AG04450 (cell line): ENCODE measurements at regions not wholly inside any gene's neighbourhood (a gene's known extent, or its start where the extent isn't known, plus 50 kb on each side); places are given as distances from the start of the nearest gene placed in this dataset.

Source experiments
- CTCF ChIA-PET: fragments of 300-600, 350-600 bp; formaldehyde crosslinking; extraction: SDS; loops from one replicate; lab custom pipeline; 2022; ENCODE audit warnings: antibody characterized with exemption, inconsistent platforms; lab: Charles Lee
- POLR2A ChIA-PET: fragments of 350-600 bp; formaldehyde crosslinking; extraction: SDS; loops from one replicate; lab custom pipeline; 2021; ENCODE audit warnings: antibody characterized with exemption, inconsistent platforms; lab: Yijun Ruan, JAX
- DNase-seq: peaks from one replicate; pipeline ENCODE4 v3.0.0-alpha.2; 2011; ENCODE audit warnings: low read depth, low spot score
- H3K27ac ChIP-seq: one replicate; pipeline ENCODE4 v1.5.1; 2012; ENCODE audit warnings: low read depth, low read length, control low read depth
- H3K27me3 ChIP-seq: one replicate; pipeline ENCODE4 v1.6.0; 2012; ENCODE audit warnings: low read length; ENCODE audit not compliant: control insufficient read depth, insufficient read depth
- H3K4me3 ChIP-seq: 2 replicates; pipeline ENCODE4 v1.5.1; 2011; ENCODE audit warnings: mild to moderate bottlenecking, low read depth, low read length, control low read depth
- H3K9me3 ChIP-seq: 2 replicates; pipeline ENCODE4 v1.5.1; 2012; ENCODE audit warnings: low read length; ENCODE audit not compliant: control insufficient read depth, insufficient read depth
- CTCF ChIP-seq: IDR thresholded peaks from 2 replicates; pipeline ENCODE4 v1.5.1; 2011; ENCODE audit warnings: low read depth, low read length, control low read depth, inconsistent platforms

DNA sequence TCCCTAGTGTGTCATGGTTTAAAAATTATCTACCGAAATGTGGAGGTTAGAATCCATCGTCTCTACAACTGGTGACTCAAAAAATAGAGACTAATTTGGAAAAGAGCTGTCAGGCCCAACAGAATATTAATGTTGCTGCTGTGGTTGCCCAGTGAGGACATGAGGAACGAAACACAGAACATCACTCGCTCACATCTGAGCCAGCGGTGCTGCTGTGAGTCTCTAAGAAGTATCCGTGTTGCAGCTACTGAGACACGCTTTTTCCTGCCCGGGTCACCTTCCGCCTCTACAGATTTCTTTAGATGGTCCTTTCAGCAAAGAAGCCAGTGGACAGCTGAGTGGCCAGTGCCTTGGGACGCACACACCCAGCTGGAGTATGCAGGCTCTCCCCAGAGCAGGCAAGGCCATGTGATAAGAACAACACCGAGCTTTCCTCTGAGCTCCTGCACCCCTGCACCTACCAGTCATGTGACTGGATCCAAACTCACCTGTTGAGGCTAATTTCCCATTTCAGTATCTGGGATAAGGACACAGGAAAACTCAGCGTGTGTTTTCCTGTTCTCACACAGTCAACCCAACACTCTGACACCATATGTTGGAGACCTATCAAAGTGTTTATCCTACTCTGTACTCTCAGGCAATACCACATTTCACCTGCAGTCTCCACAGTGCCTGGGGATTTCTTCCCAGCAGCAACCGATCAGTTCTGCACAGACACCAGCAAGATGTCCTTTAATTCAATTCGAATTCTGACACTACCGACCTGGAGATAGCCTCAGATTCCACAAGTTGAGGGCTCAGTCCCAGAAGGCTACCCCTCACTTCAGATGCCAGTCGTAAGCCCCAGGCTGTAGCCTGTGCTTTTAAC is 119.0 kb upstream of the RPS6KA2 start:
- Histone ChIP-seq H3K9me3 (peaks cover 9% of the 10 kb centered on the region; the same call in 1 of the 2 replicates), H3K27me3 (peaks cover 4% of the 10 kb centered on the region), H3K27ac (no peak overlapping the region), H3K4me3 (no peak overlapping the region)
- POLR2A ChIA-PET, result no interaction called here
- TF ChIP-seq CTCF, result no peak
- CTCF ChIA-PET, result no interaction called here
- DNase-seq, result no peak

DNA sequence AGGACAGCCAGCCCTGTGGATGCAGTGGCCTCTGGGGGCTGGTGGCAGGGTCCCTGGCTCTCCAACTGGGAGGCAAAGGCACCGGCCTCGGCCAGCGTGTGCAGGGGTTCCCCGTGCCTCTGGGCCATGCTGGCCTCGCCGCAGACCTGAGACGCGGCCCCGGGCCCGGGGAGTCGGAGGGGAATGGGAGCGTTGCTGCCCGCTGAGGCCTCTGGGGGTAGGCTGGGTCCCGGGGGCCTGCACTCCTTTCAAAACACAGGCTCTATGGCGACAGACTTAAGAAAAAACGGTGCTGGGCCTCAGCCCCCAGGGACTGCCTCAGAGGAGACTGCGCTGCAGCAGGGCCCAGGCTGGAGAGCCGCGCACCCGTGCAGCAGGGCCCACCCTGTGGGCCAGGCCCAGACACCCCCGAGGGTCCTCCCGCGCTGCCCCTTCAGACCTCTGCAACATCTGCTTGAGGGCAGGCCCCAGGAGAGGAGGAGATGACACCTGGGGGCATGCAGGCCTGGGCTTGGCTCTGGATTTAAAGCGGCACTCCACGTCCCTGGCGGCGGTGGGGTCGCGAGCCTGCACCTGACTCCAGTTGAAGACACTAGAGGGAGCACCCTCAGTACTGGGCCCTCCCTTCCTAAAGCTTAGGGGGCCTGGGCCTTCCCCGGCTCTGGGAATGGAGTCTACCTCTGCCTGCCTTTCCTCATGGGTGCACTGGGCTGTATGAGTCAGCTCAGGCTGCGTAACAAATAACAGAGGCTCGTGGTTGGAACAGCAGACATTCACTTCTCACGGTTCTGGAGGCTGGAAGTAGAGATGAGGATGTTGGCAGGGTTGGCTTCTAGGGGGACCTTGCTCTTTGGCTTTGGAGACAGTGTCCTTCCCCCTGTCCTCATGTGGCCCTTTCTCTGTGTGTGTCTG is 117.4 kb upstream of the RPS6KA2 start:
- peaks cover 9% of the 10 kb centered on the region; the same call in 1 of the 2 replicates for H3K9me3 ChIP-seq
- H3K4me3 ChIP-seq, result no peak overlapping the region
- H3K27me3 ChIP-seq, result peaks cover 4% of the 10 kb centered on the region
- H3K27ac ChIP-seq, result no peak overlapping the region
- POLR2A ChIA-PET, result no interaction called here
- no peak for DNase-seq
- CTCF ChIA-PET, result interaction anchor here (0.6 to 0.7 kb wide), 2 partner anchors 244 to 325 kb away, joined by 3 to 4 read pairs; no protein-coding TSS in a partner anchor
- TF ChIP-seq CTCF, result no peak

DNA sequence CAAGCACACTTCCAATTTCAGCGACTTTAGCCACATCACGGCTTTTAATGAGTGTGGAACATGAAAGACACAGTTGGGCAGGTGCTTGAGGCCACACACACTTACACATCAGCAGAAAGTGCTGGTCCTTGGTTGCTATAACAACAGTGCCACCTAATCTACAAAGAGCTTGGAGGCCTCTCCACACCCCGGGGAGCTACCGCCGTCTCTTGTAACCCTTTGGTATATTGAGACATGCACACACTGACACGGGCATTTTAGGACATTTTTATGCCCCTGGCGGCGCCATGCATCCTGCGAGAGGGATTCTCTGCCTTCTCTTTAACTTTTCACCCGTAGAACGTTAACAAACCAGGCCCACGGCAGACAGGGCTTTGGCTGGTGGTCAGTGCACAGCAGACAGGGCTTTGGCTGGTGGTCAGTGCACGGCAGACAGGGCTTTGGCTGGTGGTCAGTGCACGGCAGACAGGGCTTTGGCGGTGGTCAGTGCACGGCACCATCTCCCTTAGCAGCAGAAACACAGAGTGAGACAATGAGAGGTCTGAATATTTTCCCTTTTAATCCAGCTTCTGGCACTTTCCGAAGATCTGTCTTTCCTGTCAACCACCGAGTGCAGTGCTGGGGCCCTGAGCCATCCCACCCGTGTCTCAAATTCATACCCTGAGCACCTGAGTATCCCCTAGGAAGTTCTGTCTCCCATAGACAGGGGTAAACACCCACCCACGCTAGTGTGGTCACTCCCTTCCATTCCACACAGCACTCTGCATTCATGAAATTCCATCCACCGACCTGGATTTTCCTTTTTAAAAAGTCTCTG is 116.6 kb upstream of the RPS6KA2 start:
- ChIA-PET POLR2A (no interaction called here), CTCF (no interaction called here)
- H3K9me3 ChIP-seq, result peaks cover 9% of the 10 kb centered on the region; the same call in 1 of the 2 replicates
- H3K4me3 ChIP-seq, result no peak overlapping the region
- DNase-seq, result no peak
- H3K27me3 ChIP-seq, result peaks cover 4% of the 10 kb centered on the region
- TF ChIP-seq CTCF, result no peak
- no peak overlapping the region for H3K27ac ChIP-seq

- TF ChIP-seq CTCF, result no peak
- DNase-seq, result no peak
- no peak overlapping the region for H3K27ac ChIP-seq
- H3K4me3 ChIP-seq, result no peak overlapping the region
- H3K27me3 ChIP-seq, result peaks cover 4% of the 10 kb centered on the region
- H3K9me3 ChIP-seq, result peaks cover 9% of the 10 kb centered on the region; the same call in 1 of the 2 replicates
- POLR2A ChIA-PET, result no interaction called here
- CTCF ChIA-PET, result no interaction called here
Measured at GRCh38 chr6:166742981-166743380, 115.9 kb upstream of the RPS6KA2 start.
